ENCODE measurements at regions not wholly inside any gene's neighbourhood (a gene's known extent, or its start where the extent isn't known, plus 50 kb on each side); places are given as distances from the start of the nearest gene placed in this dataset.

DNA sequence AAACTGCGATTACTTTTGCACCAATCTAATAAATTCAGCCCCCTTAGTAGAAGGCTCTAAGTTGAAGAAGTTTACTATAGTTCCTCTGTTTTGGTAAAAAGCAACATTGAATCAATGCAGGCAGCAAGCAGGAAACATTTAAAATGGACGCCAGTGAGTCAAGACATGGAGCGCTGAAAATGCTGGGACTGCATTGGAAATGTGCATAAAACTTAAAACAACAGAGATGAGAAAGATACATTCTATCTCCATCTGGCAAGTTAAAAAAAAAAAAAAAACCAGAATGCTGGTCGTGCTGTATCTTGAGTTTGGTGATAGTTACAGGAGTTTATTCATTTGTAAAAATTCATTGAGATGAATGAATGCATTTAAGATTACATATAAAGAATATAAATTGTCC lies 117.0 kb upstream of the TWIST2 start:
- TF ChIP-seq, protein P1, sequence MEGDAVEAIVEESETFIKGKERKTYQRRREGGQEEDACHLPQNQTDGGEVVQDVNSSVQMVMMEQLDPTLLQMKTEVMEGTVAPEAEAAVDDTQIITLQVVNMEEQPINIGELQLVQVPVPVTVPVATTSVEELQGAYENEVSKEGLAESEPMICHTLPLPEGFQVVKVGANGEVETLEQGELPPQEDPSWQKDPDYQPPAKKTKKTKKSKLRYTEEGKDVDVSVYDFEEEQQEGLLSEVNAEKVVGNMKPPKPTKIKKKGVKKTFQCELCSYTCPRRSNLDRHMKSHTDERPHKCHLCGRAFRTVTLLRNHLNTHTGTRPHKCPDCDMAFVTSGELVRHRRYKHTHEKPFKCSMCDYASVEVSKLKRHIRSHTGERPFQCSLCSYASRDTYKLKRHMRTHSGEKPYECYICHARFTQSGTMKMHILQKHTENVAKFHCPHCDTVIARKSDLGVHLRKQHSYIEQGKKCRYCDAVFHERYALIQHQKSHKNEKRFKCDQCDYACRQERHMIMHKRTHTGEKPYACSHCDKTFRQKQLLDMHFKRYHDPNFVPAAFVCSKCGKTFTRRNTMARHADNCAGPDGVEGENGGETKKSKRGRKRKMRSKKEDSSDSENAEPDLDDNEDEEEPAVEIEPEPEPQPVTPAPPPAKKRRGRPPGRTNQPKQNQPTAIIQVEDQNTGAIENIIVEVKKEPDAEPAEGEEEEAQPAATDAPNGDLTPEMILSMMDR (IDR thresholded peaks at IDR 0.05) = no peak
- TF ChIP-seq, protein P2, sequence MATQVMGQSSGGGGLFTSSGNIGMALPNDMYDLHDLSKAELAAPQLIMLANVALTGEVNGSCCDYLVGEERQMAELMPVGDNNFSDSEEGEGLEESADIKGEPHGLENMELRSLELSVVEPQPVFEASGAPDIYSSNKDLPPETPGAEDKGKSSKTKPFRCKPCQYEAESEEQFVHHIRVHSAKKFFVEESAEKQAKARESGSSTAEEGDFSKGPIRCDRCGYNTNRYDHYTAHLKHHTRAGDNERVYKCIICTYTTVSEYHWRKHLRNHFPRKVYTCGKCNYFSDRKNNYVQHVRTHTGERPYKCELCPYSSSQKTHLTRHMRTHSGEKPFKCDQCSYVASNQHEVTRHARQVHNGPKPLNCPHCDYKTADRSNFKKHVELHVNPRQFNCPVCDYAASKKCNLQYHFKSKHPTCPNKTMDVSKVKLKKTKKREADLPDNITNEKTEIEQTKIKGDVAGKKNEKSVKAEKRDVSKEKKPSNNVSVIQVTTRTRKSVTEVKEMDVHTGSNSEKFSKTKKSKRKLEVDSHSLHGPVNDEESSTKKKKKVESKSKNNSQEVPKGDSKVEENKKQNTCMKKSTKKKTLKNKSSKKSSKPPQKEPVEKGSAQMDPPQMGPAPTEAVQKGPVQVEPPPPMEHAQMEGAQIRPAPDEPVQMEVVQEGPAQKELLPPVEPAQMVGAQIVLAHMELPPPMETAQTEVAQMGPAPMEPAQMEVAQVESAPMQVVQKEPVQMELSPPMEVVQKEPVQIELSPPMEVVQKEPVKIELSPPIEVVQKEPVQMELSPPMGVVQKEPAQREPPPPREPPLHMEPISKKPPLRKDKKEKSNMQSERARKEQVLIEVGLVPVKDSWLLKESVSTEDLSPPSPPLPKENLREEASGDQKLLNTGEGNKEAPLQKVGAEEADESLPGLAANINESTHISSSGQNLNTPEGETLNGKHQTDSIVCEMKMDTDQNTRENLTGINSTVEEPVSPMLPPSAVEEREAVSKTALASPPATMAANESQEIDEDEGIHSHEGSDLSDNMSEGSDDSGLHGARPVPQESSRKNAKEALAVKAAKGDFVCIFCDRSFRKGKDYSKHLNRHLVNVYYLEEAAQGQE (IDR thresholded peaks at IDR 0.05; ENCODE audit: insufficient read depth in 1 of 2, low read depth in 2 of 2, low read length in 1 of 2) = no peak
- TF ChIP-seq POLR2AphosphoS5 (IDR thresholded peaks at IDR 0.05; ENCODE audit: low read depth, low read length) (no peak), SIN3A (IDR thresholded peaks at IDR 0.05; ENCODE audit: borderline replicate concordance, insufficient read depth, low read depth, low read length) (no peak), TCF7L2 (IDR thresholded peaks at IDR 0.05; ENCODE audit: low read depth, low read length) (no peak)
